Right forelimb (tissue), 1 donor: ENCODE measurements at regions not wholly inside any gene's neighbourhood (a gene's known extent, or its start where the extent isn't known, plus 50 kb on each side); places are given as distances from the start of the nearest gene placed in this dataset.
"Not testable (repeated sequence)": the region's sequence is repeated elsewhere in the genome, so short reads cannot be mapped to it uniquely, and the experiment has no call there.

ENCODE experiments used
- DNase-seq: peaks from one replicate; pipeline ENCODE4 v3.0.0-alpha.2; 2018

- no peak for DNase-seq
Measured at GRCh38 chr9:97773723-97774122, 76.6 kb upstream of the XPA start.

GRCh38 chr9:97774673-97775072 lies 77.5 kb upstream of the XPA start:
- no peak for DNase-seq

- not testable (repeated sequence) for DNase-seq
Measured at GRCh38 chr9:97778740-97779139, 74.3 kb upstream of the FOXE1 start.

- DNase-seq = no peak
Measured at GRCh38 chr9:97779608-97780007, 73.4 kb upstream of the FOXE1 start.

GRCh38 chr9:97781902-97782301 lies 71.1 kb upstream of the FOXE1 start:
- no peak for DNase-seq

GRCh38 chr9:97786341-97786740 lies 66.7 kb upstream of the FOXE1 start:
- DNase-seq = no peak

GRCh38 chr9:97787551-97787950 lies 65.5 kb upstream of the FOXE1 start:
- no peak for DNase-seq

GRCh38 chr9:97788763-97789663 lies 64.0 kb upstream of the FOXE1 start:
- DNase-seq = no peak

GRCh38 chr9:97790542-97790941 lies 62.5 kb upstream of the FOXE1 start:
- DNase-seq = no peak

GRCh38 chr9:97791542-97791941 lies 61.5 kb upstream of the FOXE1 start:
- DNase-seq = no peak

GRCh38 chr9:97793067-97793466 lies 60.0 kb upstream of the FOXE1 start:
- no peak for DNase-seq

- no peak for DNase-seq
Measured at GRCh38 chr9:97794666-97795065, 58.4 kb upstream of the FOXE1 start.

GRCh38 chr9:97796176-97796575 lies 56.9 kb upstream of the FOXE1 start:
- not testable (repeated sequence) for DNase-seq

GRCh38 chr9:97801180-97801579 lies 51.8 kb upstream of the FOXE1 start:
- no peak for DNase-seq

- DNase-seq = no peak
Measured at GRCh38 chr9:97802276-97802675, 50.8 kb upstream of the FOXE1 start.

- peak; percentile 66 for DNase-seq
Measured at GRCh38 chr9:97803167-97804058, 49.6 kb upstream of the FOXE1 start.
